ENCODE measurements at regions not wholly inside any gene's neighbourhood (a gene's known extent, or its start where the extent isn't known, plus 50 kb on each side); places are given as distances from the start of the nearest gene placed in this dataset.

GRCh38 chr14:95025941-95026340, 131.4 kb downstream of the DICER1 start:
- Histone ChIP-seq H3K4me1 (ENCODE audit: insufficient read depth, poor library complexity, severe bottlenecking) (no peaks in the 10 kb centered on the region), H3K9me3 (ENCODE audit: severe bottlenecking) (no peaks in the 10 kb centered on the region), H3K36me3 (ENCODE audit: low read depth) (no peaks in the 10 kb centered on the region), H3K4me3 (ENCODE audit: severe bottlenecking) (no peak overlapping the region), H3K27me3 (ENCODE audit: insufficient read depth, poor library complexity, severe bottlenecking) (peaks cover 4% of the 10 kb centered on the region), H3K27ac (ENCODE audit: poor library complexity, severe bottlenecking) (no peak overlapping the region)
- no peak for DNase-seq (ENCODE audit: low spot score)
- no peak for ATAC-seq (ENCODE audit: low read depth)
- no peak for TF ChIP-seq CTCF (IDR thresholded peaks at IDR 0.05; ENCODE audit: poor library complexity, severe bottlenecking)

- Histone ChIP-seq H3K4me3 (ENCODE audit: severe bottlenecking) (no peak overlapping the region), H3K36me3 (ENCODE audit: low read depth) (no peaks in the 10 kb centered on the region), H3K27me3 (ENCODE audit: insufficient read depth, poor library complexity, severe bottlenecking) (peaks cover 4% of the 10 kb centered on the region), H3K9me3 (ENCODE audit: severe bottlenecking) (no peaks in the 10 kb centered on the region), H3K27ac (ENCODE audit: poor library complexity, severe bottlenecking) (no peak overlapping the region), H3K4me1 (ENCODE audit: insufficient read depth, poor library complexity, severe bottlenecking) (no peaks in the 10 kb centered on the region)
- DNase-seq (ENCODE audit: low spot score) (no peak), ATAC-seq (ENCODE audit: low read depth) (peak; percentile 51; the same call in 1 of the 3 replicates)
- no peak for TF ChIP-seq CTCF (IDR thresholded peaks at IDR 0.05; ENCODE audit: poor library complexity, severe bottlenecking)
Observed at GRCh38 chr14:95025218-95025617, 132.1 kb downstream of the DICER1 start.

- no peak overlapping the region for H3K4me3 ChIP-seq (ENCODE audit: severe bottlenecking)
- ATAC-seq (ENCODE audit: low read depth) (no peak), DNase-seq (ENCODE audit: low spot score) (no peak)
- peaks cover 4% of the 10 kb centered on the region for H3K27me3 ChIP-seq (ENCODE audit: insufficient read depth, poor library complexity, severe bottlenecking)
- no peaks in the 10 kb centered on the region for H3K4me1 ChIP-seq (ENCODE audit: insufficient read depth, poor library complexity, severe bottlenecking)
- H3K9me3 ChIP-seq (ENCODE audit: severe bottlenecking): no peaks in the 10 kb centered on the region
- no peak for TF ChIP-seq CTCF (IDR thresholded peaks at IDR 0.05; ENCODE audit: poor library complexity, severe bottlenecking)
- no peak overlapping the region for H3K27ac ChIP-seq (ENCODE audit: poor library complexity, severe bottlenecking)
- no peaks in the 10 kb centered on the region for H3K36me3 ChIP-seq (ENCODE audit: low read depth)
Observed at GRCh38 chr14:95024380-95024779, 132.9 kb downstream of the DICER1 start.

- no peak for TF ChIP-seq CTCF (IDR thresholded peaks at IDR 0.05; ENCODE audit: poor library complexity, severe bottlenecking)
- no peak for DNase-seq (ENCODE audit: low spot score)
Observed at GRCh38 chr14:95023886-95024285, 133.4 kb downstream of the DICER1 start.

GRCh38 chr14:95023115-95023514, 134.2 kb downstream of the DICER1 start:
- DNase-seq (ENCODE audit: low spot score) (no peak), ATAC-seq (ENCODE audit: low read depth) (no peak)
- no peaks in the 10 kb centered on the region for H3K9me3 ChIP-seq (ENCODE audit: severe bottlenecking)
- H3K4me1 ChIP-seq (ENCODE audit: insufficient read depth, poor library complexity, severe bottlenecking): no peaks in the 10 kb centered on the region
- H3K36me3 ChIP-seq (ENCODE audit: low read depth): no peaks in the 10 kb centered on the region
- H3K4me3 ChIP-seq (ENCODE audit: severe bottlenecking): no peak overlapping the region
- no peak overlapping the region for H3K27ac ChIP-seq (ENCODE audit: poor library complexity, severe bottlenecking)
- TF ChIP-seq CTCF (IDR thresholded peaks at IDR 0.05; ENCODE audit: poor library complexity, severe bottlenecking): no peak
- H3K27me3 ChIP-seq (ENCODE audit: insufficient read depth, poor library complexity, severe bottlenecking): no peaks in the 10 kb centered on the region

More at GRCh38 chr14:95023886-95024285, 133.4 kb downstream of the DICER1 start:
- ATAC-seq (ENCODE audit: low read depth): no peak
- Histone ChIP-seq H3K4me1 (ENCODE audit: insufficient read depth, poor library complexity, severe bottlenecking) (no peaks in the 10 kb centered on the region), H3K4me3 (ENCODE audit: severe bottlenecking) (no peak overlapping the region), H3K9me3 (ENCODE audit: severe bottlenecking) (no peaks in the 10 kb centered on the region), H3K27me3 (ENCODE audit: insufficient read depth, poor library complexity, severe bottlenecking) (peaks cover 4% of the 10 kb centered on the region), H3K27ac (ENCODE audit: poor library complexity, severe bottlenecking) (no peak overlapping the region), H3K36me3 (ENCODE audit: low read depth) (no peaks in the 10 kb centered on the region)

Measured in RWPE2 (cell line).